Thymus (tissue), 11 donors: ENCODE measurements at regions not wholly inside any gene's neighbourhood (a gene's known extent, or its start where the extent isn't known, plus 50 kb on each side); places are given as distances from the start of the nearest gene placed in this dataset.

Experiments used
- DNase-seq, 9 donors: peaks; one replicate each; pipeline ENCODE4 v3.0.0-alpha.2; 2013; ENCODE audit warnings: low spot score in 9 of 9, low read depth in 6 of 9, missing footprints in 1 of 9
- H3K27ac ChIP-seq, 2 donors: one replicate each; pipeline ENCODE4 v1.5.1; 2013; ENCODE audit warnings: control low read depth in 1 of 2, low read depth in 1 of 2, low read length in 1 of 2, mild to moderate bottlenecking in 1 of 2, moderate library complexity in 1 of 2
- H3K27me3 ChIP-seq, 2 donors: one replicate each; pipeline ENCODE4 v1.5.1; 2013; ENCODE audit warnings: low read length in 1 of 2; ENCODE audit not compliant: control insufficient read depth in 2 of 2, insufficient read depth in 1 of 2
- H3K36me3 ChIP-seq, 2 donors: one replicate each; pipeline ENCODE4 v1.5.1; 2013; ENCODE audit warnings: low read length in 1 of 2, mild to moderate bottlenecking in 1 of 2, moderate library complexity in 1 of 2; ENCODE audit not compliant: control insufficient read depth in 2 of 2, insufficient read depth in 2 of 2
- H3K4me1 ChIP-seq, 2 donors: one replicate each; pipeline ENCODE4 v1.5.1; 2013; ENCODE audit warnings: low read length in 2 of 2; ENCODE audit not compliant: control insufficient read depth in 2 of 2, insufficient read depth in 2 of 2
- H3K4me3 ChIP-seq, 2 donors: one replicate each; pipeline ENCODE4 v1.5.1; 2013; ENCODE audit warnings: low read length in 2 of 2, control low read depth in 1 of 2, mild to moderate bottlenecking in 1 of 2
- H3K9me3 ChIP-seq, 2 donors: one replicate each; pipeline ENCODE4 v1.5.1; 2013; ENCODE audit warnings: low read length in 1 of 2, mild to moderate bottlenecking in 1 of 2; ENCODE audit not compliant: control insufficient read depth in 2 of 2, insufficient read depth in 1 of 2
- WGBS: extraction: QIAGEN DNeasy Blood & Tissue Kit; methylation state at CpG from one replicate; pipeline ENCODE4 v1.1.7; 2013; 5-methylcytosine and 5-hydroxymethylcytosine counted together
- donor health status: healthy.

GRCh38 chr6:105789935-105790334, 296.2 kb upstream of the PRDM1 start:
- Histone ChIP-seq H3K4me1 (peaks cover 0 to 23% of the 10 kb centered on the region in 2 donors), H3K9me3 (no peaks in the 10 kb centered on the region), H3K27me3 (no peaks in the 10 kb centered on the region), H3K4me3 (no peak overlapping the region), H3K27ac (no peak overlapping the region), H3K36me3 (no peaks in the 10 kb centered on the region)
- 72% methylated on average over 2 of the region's 2 CpGs for WGBS
- no peak for DNase-seq

GRCh38 chr6:105787747-105788146, 298.4 kb upstream of the PRDM1 start:
- Histone ChIP-seq H3K9me3 (no peaks in the 10 kb centered on the region), H3K4me3 (no peak overlapping the region), H3K27me3 (no peaks in the 10 kb centered on the region), H3K27ac (no peak overlapping the region), H3K36me3 (no peaks in the 10 kb centered on the region), H3K4me1 (peaks cover 0 to 24% of the 10 kb centered on the region in 2 donors)
- no peak for DNase-seq
- WGBS: 96% methylated on average over 5 of the region's 5 CpGs

DNA sequence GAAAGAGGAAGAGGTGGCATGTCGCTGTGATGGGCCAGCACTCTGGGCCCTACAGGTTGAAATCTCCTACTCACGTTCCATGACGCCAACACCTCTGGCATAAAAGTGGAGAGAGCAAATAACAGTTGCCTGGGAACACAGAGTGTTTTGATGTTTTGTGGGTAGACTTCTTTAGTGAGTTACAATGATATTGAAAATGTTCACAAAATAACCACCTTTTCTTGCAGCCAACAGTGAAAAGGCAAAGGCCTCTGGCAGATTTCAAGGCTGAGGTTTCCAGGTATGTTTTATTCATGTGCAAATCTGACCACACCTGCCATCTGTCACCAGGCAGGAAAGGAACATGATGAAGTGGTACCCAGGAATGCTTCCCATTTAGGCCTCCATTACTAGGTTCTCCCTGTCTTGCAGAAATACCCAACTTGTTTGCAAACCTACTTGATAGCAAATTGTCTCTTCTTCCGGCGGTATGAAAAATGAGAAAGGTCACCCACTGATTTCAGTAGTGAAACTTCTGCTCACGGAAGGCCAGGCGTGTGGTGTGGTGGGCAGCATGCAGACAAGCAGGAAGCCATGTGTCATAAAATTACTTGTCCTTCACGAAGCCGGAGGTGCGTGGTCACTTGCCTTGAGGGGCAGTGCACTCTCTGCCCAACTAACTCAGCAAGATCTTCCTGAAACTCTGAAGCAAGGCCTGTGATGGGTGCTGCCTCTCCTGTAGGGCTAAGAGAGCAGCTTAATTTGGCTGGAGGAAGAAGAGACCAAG, 299.1 kb upstream of the PRDM1 start:
- no peak overlapping the region for H3K4me3 ChIP-seq
- WGBS: 96% methylated on average over 10 of the region's 10 CpGs
- no peak overlapping the region for H3K27ac ChIP-seq

GRCh38 chr6:105786449-105786848, 299.7 kb upstream of the PRDM1 start:
- H3K4me3 ChIP-seq: no peak overlapping the region
- H3K27me3 ChIP-seq: no peaks in the 10 kb centered on the region
- H3K36me3 ChIP-seq: no peaks in the 10 kb centered on the region
- H3K27ac ChIP-seq: no peak overlapping the region
- H3K4me1 ChIP-seq: peaks cover 0 to 26% of the 10 kb centered on the region in 2 donors
- 89% methylated on average over 1 of the region's 1 CpG for WGBS
- H3K9me3 ChIP-seq: no peaks in the 10 kb centered on the region
- DNase-seq: no peak

More for the DNA sequence above, 299.1 kb upstream of the PRDM1 start:
- DNase-seq: no peak
- H3K9me3 ChIP-seq: no peaks in the 10 kb centered on the region
- no peaks in the 10 kb centered on the region for H3K36me3 ChIP-seq
- H3K27me3 ChIP-seq: no peaks in the 10 kb centered on the region
- peaks cover 0 to 21% of the 10 kb centered on the region in 2 donors for H3K4me1 ChIP-seq

GRCh38 chr6:105785066-105785811, 300.9 kb upstream of the PRDM1 start:
- no peaks in the 10 kb centered on the region for H3K36me3 ChIP-seq
- peaks cover 0 to 26% of the 10 kb centered on the region in 2 donors for H3K4me1 ChIP-seq
- no peaks in the 10 kb centered on the region for H3K27me3 ChIP-seq
- no peak for DNase-seq
- 60% methylated on average over 6 of the region's 6 CpGs for WGBS
- no peak overlapping the region for H3K4me3 ChIP-seq
- no peaks in the 10 kb centered on the region for H3K9me3 ChIP-seq
- H3K27ac ChIP-seq: no peak overlapping the region

DNA sequence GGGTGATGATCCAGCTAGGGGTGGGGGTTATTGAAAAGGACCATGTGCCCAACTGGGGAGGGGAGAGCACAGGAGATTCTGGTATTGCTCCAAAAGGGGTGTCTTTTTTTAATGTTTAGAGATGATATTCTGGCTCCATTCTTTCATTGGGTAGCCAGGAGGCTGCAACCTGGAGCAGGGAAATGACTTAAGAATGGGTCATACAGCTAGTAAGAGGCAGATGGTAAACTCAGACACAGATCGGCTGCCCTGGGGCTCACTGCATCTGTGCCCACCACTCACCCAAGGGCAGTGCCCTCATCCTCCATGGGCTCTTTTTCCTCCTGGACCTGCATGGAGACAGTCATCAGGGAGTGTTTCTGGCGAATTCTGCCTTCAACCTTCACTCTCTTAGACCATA, 302.0 kb upstream of the PRDM1 start:
- Histone ChIP-seq H3K4me3 (no peak overlapping the region), H3K4me1 (peaks cover 0 to 26% of the 10 kb centered on the region in 2 donors), H3K36me3 (no peaks in the 10 kb centered on the region), H3K27ac (no peak overlapping the region), H3K27me3 (no peaks in the 10 kb centered on the region), H3K9me3 (no peaks in the 10 kb centered on the region)
- no peak for DNase-seq
- 91% methylated on average over 2 of the region's 2 CpGs for WGBS

- Histone ChIP-seq H3K36me3 (no peaks in the 10 kb centered on the region), H3K4me3 (no peak overlapping the region), H3K27ac (no peak overlapping the region), H3K27me3 (no peaks in the 10 kb centered on the region), H3K4me1 (peaks cover 0 to 30% of the 10 kb centered on the region in 2 donors), H3K9me3 (no peaks in the 10 kb centered on the region)
- no peak for DNase-seq
- WGBS: 93% methylated on average over 8 of the region's 8 CpGs
These were observed 302.7 kb upstream of the PRDM1 start for GRCh38 chr6:105783333-105783935.

DNA sequence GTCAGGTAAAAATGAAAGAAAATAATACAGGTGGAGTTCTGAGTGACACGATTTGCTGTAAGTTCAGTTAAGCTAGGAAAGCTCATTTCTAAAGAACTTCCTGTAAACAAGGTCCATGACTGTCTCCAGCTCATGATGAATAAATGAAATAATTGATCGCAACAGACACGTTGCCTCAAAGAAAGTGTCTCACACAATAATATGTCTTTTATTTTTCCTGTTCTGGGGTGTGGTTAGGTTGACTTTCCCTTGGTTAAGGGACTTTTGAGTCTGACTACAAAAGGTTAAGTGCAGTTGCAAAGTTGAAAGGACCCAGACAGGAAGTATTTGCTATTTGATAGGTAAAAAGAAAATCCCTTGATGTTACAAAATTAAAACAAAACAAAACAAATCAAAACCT, 304.2 kb upstream of the PRDM1 start:
- 41% methylated on average over 3 of the region's 3 CpGs for WGBS
- peak overlapping the region in 1 of 2 donors; percentile 23 for H3K27ac ChIP-seq
- DNase-seq: peak in 7 of 9 donors; percentile 32 to 78 (median 41)

GRCh38 chr6:105781248-105781647, 304.9 kb upstream of the PRDM1 start:
- Histone ChIP-seq H3K36me3 (no peaks in the 10 kb centered on the region), H3K27ac (no peak overlapping the region), H3K9me3 (no peaks in the 10 kb centered on the region), H3K27me3 (no peaks in the 10 kb centered on the region), H3K4me3 (no peak overlapping the region), H3K4me1 (peaks cover 0 to 25% of the 10 kb centered on the region in 2 donors)
- DNase-seq: no peak
- 92% methylated on average over 7 of the region's 7 CpGs for WGBS

More for the DNA sequence above, 304.2 kb upstream of the PRDM1 start:
- Histone ChIP-seq H3K4me1 (peaks cover 0 to 30% of the 10 kb centered on the region in 2 donors), H3K36me3 (no peaks in the 10 kb centered on the region), H3K27me3 (no peaks in the 10 kb centered on the region), H3K9me3 (no peaks in the 10 kb centered on the region), H3K4me3 (no peak overlapping the region)
